ENCODE measurements at regions not wholly inside any gene's neighbourhood (a gene's known extent, or its start where the extent isn't known, plus 50 kb on each side); places are given as distances from the start of the nearest gene placed in this dataset.

- Histone ChIP-seq H3K9me2 (replicated peaks; ENCODE audit: insufficient read depth, low read length) (no peaks in the 10 kb centered on the region), H3K79me2 (ENCODE audit: insufficient read depth, low read length) (no peaks in the 10 kb centered on the region), H3K4me2 (ENCODE audit: low read depth, low read length, poor library complexity, severe bottlenecking) (no peak overlapping the region), H3K9ac (ENCODE audit: low read length) (no peak overlapping the region), H2AFZ (ENCODE audit: low read depth, low read length, severe bottlenecking) (no peak overlapping the region), H3K4me3 (ENCODE audit: insufficient read depth, low read length, poor library complexity, severe bottlenecking) (no peak overlapping the region), H4K20me1 (ENCODE audit: low read depth, low read length) (no peaks in the 10 kb centered on the region), H3K9me3 (ENCODE audit: insufficient read depth, low read length) (no peaks in the 10 kb centered on the region), H3F3A (ENCODE audit: insufficient read depth) (no peaks in the 10 kb centered on the region), H3K27me3 (ENCODE audit: low read length) (no peaks in the 10 kb centered on the region), H3K27ac (ENCODE audit: low read depth, low read length) (no peak overlapping the region), H3K36me3 (ENCODE audit: low read length) (no peaks in the 10 kb centered on the region)
- TF ChIP-seq CTCF (IDR thresholded peaks at IDR 0.05; ENCODE audit: insufficient read depth, low read length, poor library complexity, severe bottlenecking): no peak
- TF ChIP-seq EZH2phosphoT487 (conservative IDR thresholded peaks at IDR 0.05; ENCODE audit: low read length): no peak
These were observed 53.5 kb upstream of the WASF3 start for GRCh38 chr13:26503826-26504594.
